ENCODE measurements at regions not wholly inside any gene's neighbourhood (a gene's known extent, or its start where the extent isn't known, plus 50 kb on each side); places are given as distances from the start of the nearest gene placed in this dataset.

GRCh38 chr6:104613416-104614001 lies 246.2 kb downstream of the HACE1 start:
- no peak for DNase-seq

GRCh38 chr6:104612541-104612940 lies 247.2 kb downstream of the HACE1 start:
- no peak for DNase-seq

GRCh38 chr6:104608101-104608500 lies 251.6 kb downstream of the HACE1 start:
- DNase-seq: no peak

GRCh38 chr6:104607501-104607900 lies 252.2 kb downstream of the HACE1 start:
- DNase-seq: no peak

GRCh38 chr6:104606361-104606760 lies 253.4 kb downstream of the HACE1 start:
- no peak for DNase-seq

- DNase-seq: no peak
Observed at GRCh38 chr6:104604685-104605084, 255.0 kb downstream of the HACE1 start.

- no peak for DNase-seq
Observed at GRCh38 chr6:104603108-104603745, 256.5 kb downstream of the HACE1 start.

GRCh38 chr6:104601721-104602120 lies 258.0 kb downstream of the HACE1 start:
- DNase-seq: no peak

GRCh38 chr6:104601131-104601651 lies 258.5 kb downstream of the HACE1 start:
- DNase-seq: no peak

- no peak for DNase-seq
Observed at GRCh38 chr6:104600639-104600931, 259.1 kb downstream of the HACE1 start.

- DNase-seq: no peak
Observed at GRCh38 chr6:104599821-104600638, 259.7 kb downstream of the HACE1 start.

GRCh38 chr6:104597541-104598050 lies 262.1 kb downstream of the HACE1 start:
- no peak for DNase-seq

GRCh38 chr6:104596091-104596490 lies 263.6 kb downstream of the HACE1 start:
- no peak for DNase-seq

GRCh38 chr6:104595311-104595820 lies 264.4 kb downstream of the HACE1 start:
- DNase-seq: no peak

- no peak for DNase-seq
Observed at GRCh38 chr6:104591573-104592334, 268.0 kb downstream of the HACE1 start.

GRCh38 chr6:104589940-104590339 lies 269.8 kb downstream of the HACE1 start:
- DNase-seq: no peak

GRCh38 chr6:104585646-104586045 lies 274.1 kb downstream of the HACE1 start:
- DNase-seq: no peak

- no peak for DNase-seq
Observed at GRCh38 chr6:104580452-104580851, 279.3 kb downstream of the HACE1 start.

GRCh38 chr6:104579310-104579863 lies 280.3 kb downstream of the HACE1 start:
- no peak for DNase-seq

- no peak for DNase-seq
Observed at GRCh38 chr6:104575536-104575935, 284.2 kb downstream of the HACE1 start.

GRCh38 chr6:104574135-104574750 lies 285.5 kb downstream of the HACE1 start:
- no peak for DNase-seq

GRCh38 chr6:104573350-104573749 lies 286.4 kb downstream of the HACE1 start:
- no peak for DNase-seq

Data from effector CD8-positive, alpha-beta T cell (primary cell).